SH-SY5Y (cell line): ENCODE measurements at regions not wholly inside any gene's neighbourhood (a gene's known extent, or its start where the extent isn't known, plus 50 kb on each side); places are given as distances from the start of the nearest gene placed in this dataset.

Experiments used
- GATA2 ChIP-seq: IDR thresholded peaks from 2 replicates; pipeline ENCODE4 v1.6.1; 2011; ENCODE audit warnings: mild to moderate bottlenecking, low read depth, low read length
- GATA3 ChIP-seq: IDR thresholded peaks from 2 replicates; pipeline ENCODE4 v1.6.1; 2011; ENCODE audit warnings: low read depth, mild to moderate bottlenecking, low read length, moderate library complexity

DNA sequence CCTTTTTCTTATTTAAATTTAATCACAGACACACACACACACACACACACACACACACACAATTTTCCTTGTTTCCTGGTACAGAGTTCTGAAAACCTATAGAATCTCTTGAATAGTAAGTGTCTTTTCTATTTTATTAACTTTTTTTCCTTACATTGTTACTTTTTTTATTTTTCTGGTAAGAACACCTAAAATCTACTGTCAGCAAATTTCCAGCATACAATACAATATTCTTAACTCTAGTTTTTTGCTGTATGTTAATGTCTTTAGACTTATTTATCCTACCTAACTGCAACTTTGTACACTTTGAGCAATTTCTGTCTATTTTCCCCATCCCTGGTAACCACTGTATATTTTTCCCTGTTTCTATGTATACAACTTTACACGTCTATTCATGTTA lies 1179.8 kb downstream of the SLITRK1 start:
- TF ChIP-seq GATA2 (no peak), GATA3 (no peak)
